ENCODE measurements at regions not wholly inside any gene's neighbourhood (a gene's known extent, or its start where the extent isn't known, plus 50 kb on each side); places are given as distances from the start of the nearest gene placed in this dataset.
"Not testable (repeated sequence)": the region's sequence is repeated elsewhere in the genome, so short reads cannot be mapped to it uniquely, and the experiment has no call there.

DNA sequence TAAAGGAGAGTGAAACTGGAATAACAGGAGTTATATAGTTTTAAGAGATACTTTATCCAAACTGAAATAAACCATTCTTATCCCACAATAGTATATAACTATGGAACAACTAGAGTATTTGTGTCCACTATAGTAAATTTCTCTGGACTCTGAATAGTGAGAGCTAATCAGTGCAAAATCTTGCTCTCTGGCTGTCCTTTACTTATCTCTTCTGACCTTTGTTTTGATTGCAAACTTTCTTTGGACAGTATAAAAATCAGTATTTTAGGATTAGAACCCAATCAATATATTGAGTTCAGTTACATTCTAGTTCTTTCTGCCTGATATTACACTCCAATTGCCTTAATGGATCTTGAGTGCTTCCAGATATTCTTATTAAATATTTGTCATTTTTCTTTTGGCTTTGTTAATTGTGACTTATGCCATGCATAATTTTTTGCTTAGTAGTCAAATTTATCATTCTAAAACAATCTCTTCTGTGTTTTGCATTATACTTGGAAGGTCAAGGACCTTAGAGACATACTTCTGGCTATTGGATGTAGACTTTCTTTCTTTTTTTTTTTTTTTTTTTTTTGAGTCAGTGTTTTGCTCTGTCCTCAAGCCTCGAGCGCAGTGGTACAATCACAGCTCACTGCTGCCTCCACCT, 89.9 kb upstream of the AMN1 start:
- DNase-seq = no peak

DNA sequence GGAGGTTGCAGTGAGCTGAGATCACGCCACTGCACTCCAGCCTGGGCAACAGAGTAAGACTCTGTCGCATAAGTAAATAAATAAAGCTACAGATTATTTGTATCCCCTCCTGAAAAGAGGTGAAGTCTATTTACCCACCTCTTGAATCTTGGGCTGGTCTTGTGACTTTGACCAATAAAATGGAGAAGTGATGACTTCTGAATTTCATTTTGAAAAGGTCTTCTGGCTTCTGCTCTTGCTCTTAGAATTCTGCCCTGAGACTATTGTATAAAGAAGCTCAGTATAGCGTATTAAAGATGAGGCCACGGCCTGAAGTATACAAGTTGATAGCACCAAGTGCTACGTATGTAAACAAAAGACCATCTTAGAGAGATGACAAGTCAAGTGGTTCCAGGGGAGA, 88.3 kb upstream of the AMN1 start:
- DNase-seq = peak; percentile 7

DNA sequence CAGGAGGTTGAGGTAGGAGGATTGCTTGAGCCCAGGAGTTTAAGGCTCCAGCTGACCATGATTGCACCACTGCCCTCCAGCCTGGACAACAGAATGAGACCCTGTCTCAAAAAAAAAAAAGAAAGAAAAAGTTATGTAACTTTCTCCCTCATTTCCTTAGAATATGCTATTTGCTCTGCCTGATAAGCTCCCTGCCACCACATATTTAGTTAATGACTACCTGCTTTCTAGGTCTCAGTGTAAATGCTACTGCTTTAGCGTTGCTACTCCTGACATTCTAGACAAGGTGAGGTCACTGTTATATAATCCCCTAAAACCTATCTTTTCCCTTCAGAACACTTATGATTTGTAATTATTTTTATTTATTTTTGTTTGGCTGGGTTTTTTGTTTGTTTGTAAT, 86.3 kb upstream of the AMN1 start:
- DNase-seq = no peak

DNA sequence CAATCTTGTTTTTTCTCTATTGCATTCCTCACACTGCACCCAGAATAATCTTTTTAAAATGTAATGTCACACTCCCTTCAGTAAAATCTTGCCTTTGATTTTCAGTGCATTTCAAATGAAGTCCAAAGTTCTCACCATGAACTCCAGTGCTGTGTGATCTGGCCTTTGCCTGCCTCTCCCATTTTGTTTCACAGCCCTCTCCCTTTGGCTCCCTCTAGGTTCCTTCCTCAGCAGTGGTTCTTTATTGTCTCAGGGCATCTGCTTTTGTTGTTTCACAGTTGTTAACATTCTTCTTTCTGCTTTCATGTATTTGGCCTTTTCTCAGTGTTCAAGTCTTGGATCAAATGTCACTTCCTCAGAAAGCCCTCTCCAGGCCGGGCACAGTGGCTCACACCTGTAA, 84.5 kb upstream of the AMN1 start:
- peak; percentile 56 for DNase-seq

DNA sequence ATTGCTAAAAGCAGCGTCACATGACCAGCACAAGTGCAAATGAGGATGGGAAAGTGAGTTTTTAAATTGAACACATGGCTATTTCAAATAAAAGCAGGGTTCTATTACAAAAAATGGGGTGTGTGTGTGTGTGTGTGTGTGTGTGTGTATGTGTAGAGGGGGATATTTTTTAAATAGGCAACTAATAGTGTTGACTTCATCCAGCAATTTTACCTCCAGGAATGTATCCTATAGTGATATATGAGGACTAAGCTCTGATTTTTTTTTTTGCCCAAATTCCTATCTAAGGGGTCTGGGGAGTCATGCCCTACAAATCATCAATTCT, 78.9 kb upstream of the AMN1 start:
- no peak for DNase-seq

DNA sequence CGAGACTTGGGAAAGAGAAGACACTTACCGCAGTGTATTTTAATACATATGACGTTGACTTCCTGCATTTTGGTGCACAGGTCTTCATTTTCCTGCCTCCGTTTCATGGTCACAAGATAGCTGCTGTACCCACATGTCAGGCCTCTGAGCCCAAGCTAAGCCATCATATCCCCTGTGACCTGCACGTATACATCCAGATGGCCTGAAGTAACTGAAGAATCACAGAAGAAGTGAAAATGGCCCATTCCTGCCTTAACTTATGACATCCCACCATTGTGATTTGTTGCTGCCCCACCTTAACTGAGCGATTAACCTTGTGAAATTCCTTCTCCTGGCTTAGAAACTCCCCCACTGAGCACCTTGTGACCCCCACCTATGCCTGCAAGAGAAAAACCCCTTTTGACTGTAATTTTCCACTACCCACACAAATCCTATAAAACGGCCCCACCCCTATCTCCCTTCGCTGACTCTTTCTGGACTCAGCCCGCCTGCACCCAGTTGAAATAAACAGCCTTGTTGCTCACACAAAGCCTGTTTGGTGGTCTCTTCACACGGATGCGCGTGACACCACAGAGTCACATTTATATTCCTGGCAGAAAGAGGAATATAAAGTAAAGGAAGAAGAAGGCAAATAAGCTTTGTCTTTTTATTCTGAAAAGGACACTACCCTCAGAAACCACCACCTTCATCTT, 78.4 kb upstream of the AMN1 start:
- peak; percentile 43 for DNase-seq

DNA sequence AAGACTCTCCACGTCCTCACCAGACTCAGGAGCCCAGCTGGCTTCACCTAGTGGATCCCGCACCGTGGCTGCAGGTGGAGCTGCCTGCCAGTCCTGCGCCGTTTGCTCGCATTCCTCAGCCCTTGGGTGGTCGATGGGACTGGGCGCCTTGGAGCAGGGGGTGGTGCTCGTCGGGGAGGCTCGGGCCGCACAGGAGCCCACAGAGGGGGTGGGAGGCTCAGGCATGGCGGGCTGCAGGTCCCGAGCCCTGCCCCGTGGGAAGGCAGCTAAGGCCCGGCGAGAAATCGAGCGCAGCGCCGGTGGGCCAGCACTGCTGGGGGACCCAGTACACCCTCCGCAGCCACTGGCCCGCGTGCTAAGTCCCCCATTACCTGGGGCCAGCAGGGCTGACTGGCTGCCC, 76.9 kb upstream of the AMN1 start:
- peak; percentile 20 for DNase-seq

DNA sequence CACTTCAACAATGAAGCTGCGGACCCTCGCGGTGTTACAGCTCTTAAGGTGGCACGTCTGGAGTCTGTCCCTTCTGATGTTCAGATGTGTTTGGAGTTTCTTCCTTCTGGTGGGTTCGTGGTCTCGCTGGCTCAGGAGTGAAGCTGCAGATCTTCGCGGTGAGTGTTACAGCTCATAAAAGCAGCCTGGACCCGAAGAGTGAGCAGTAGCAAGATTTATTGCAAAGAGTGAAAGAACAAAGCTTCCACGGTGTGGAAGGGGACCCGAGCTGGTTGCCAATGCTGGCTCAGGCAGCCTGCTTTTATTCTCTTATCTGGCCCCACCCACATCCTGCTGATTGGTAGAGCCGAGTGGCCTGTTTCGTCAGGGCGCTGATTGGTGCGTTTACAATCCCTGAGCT, 75.9 kb upstream of the AMN1 start:
- DNase-seq = peak; percentile 18

DNA sequence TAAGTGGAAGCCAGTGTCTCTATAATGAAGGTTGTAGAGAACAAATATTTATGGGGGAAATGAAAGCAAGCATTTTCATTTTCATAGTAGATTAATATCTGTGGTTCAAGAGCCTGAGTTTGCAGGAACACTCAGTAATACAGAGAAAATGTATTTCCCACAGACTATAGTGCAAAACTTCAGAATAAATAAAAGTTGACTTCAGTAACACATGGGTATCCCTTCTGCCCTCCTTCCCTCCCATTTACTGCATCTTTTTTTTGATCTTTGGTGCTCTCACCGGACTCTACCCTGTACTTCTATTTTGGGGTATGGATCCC, 75.3 kb upstream of the AMN1 start:
- no peak for DNase-seq

DNA sequence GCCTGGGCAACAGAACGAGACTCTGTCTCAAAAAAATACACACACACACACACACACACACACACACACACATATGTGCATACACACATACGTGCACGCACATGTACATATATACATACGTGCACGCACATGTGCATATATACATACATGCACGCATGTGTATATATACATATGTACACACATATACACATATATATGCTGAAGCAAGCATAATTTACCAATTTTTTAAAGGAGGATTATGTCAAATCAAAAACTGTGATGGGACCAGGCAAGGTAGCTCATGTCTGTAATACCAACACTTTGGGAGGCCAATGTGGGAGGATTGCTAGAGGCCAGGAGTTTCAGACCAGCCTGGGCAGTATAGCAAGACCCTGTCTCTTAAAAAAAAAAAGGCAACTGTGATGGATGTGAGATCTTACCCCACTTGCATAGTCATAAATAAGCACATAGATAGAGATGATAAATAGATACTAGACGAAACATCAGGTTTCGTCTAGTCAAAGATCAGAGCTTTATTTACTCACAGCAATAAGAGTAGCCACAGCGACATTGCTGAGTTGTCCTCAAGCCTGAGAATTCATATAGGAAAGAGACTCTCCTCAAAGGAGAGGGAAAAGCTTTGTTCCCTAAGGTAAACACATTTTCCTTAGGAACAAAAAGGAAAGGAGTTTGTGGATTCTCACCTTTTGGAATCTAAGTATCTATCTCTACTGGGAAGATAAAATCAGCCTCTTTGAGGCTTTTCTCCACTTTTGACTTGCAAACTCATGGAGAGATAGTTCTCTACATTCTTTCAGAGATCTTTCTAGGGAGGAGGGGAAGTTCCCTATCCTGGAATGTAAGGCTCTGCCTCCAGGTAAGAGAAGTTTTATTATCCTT, 74.7 kb upstream of the AMN1 start:
- peak; percentile 21 for DNase-seq

DNA sequence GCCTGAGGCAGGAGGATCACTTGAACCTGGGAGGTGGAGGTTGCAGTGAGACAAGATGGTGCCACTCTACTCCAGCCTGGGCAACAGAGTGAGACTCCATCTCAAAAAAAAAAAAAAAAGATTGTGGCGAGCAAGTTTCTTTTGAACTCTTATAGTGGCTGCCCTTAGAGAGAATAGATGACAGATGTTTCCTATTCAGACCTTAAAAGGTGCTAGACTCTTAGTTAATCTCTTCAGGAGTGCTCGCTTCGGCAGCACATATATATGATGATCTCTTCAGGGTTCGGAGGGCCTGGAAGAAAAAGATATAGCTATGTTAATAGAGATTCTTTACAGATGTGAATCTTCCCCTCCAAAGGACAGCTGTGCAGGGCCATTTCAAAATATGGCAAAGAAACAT, 73.1 kb upstream of the AMN1 start:
- peak; percentile 2 for DNase-seq

DNA sequence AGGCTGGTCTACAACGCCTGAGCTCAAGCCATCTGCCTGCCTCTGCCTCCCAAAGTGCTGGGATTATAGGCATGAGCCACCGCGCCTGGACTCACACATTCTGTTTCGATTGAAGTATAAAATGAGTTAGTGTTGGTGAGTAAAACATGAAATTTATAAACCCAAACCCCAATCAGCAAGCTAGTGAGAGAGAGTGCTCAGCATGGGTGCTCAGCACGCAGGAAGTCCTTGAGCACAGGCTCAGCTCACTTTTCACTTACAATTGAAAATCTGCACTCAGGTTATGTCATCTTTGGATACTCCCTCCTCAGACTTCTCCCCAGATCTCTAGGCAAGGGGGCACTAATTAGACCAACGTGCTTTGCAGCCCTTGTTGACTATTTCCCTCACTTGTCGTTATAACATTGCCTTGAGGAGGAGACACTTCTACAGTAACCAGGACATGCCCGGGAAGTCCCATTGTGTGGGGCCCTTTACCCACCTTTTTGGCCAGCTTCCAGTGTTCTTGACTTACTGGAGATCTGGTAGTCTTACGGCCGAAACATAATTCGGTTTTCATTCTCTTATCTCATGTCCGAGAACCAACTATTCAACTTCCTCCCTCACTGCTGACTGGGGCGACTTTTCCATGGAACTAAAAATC, 68.5 kb upstream of the AMN1 start:
- peak; percentile 22 for DNase-seq

DNA sequence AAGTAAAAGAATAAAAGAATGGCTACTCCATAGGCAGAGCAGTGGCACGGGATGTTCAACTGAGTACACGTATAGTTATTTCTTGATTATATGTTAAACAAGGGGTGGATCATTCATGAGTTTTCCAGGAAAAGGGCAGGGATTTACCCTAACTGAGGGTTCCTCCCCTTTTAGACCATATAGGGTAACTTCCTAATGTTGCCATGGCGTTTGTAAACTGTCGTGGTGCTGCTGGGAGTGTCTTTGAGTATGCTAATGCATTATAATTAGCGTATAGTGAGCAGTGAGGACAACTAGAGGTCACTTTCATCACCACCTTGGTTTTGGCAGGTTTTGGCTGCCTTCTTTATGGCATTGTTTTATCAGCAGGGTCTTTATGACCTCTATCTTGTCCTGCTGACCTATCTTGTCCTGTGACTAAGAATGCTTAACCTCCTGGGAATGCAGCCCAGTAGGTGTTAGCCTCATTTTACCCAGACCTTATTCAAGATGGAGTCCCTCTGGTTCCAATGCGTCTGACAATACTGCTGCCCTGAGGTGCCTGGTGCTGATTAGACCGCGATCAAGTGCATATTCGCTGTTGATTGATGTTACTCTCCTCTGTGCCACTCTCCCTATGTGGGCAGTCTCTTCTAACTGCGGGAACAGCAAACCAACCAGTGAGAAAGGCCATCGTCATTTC, 67.6 kb upstream of the AMN1 start:
- peak; percentile 17 for DNase-seq

DNA sequence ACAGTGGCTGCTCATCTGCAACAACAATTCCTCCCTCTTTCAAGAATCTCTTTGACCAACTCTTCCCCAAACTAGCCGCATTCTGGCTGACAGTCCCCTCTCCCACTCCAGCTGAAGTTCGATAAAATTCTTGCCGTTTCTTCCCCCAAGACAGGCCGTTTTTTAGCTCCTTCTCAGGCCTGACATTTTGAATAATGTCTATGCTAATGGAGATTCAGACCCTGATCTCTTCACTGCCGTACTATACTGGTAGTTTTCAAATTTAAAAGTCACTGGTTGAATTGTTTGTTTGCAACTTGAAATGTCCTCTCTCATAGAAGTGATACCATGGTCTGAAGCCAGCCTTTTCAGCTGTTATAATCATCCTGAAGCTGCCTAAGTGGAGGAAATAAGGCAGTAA, 65.9 kb upstream of the AMN1 start:
- no peak for DNase-seq

DNA sequence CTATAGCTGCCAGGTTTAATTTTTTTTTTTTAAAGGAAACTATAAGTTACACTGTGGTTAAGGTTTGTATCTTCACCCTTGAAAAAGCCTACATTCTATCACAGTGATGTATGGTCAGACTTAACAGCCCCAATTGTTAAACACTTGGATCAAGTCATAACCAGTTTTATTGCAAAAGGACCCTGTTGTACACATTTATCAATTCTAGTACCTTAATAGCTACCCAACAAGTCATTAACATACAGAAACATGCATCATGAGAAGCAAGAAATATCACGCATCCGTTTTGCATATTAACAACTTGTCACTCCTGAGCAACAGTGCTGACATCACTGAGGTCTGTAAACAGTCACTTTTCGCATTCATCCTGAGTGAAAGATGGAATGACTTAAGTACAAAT, 62.4 kb upstream of the AMN1 start:
- DNase-seq = not testable (repeated sequence)

DNA sequence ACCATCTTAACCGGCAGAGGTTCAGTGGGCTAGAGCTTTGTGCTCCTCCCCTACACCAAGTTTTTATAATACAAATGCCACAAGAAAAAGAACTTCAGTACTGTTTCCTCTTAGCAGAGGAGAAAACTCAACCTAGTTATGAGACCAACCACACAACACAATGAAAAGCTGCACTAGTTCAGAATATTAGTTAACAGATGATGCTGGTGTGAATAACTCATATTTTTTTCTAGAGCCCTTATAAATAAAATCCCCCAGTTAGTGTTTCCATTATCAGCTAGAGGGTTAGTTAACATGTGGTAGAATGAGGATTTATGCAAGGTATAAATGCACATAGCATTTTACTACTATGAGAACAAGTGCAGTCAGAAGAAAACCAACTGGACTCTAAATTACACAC, 61.9 kb upstream of the AMN1 start:
- no peak for DNase-seq

DNA sequence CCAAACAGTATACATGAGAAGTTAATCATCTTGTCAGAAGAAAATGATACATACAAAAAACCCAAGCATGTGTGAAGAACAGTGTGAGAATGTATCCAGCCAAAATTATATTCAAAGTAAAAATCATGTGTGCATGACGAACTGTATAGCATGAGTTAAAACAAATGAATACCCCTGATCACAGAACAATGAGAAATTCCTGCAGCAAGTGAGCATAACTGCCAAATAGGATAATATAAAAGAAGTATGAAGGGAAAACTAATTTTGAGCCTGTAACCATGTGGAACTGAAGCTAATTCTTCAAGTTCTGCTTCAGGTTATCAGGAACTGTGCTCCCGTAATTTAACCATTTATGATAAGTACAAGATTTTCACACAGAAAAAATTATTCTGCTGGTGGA, 56.5 kb upstream of the AMN1 start:
- no peak for DNase-seq

DNA sequence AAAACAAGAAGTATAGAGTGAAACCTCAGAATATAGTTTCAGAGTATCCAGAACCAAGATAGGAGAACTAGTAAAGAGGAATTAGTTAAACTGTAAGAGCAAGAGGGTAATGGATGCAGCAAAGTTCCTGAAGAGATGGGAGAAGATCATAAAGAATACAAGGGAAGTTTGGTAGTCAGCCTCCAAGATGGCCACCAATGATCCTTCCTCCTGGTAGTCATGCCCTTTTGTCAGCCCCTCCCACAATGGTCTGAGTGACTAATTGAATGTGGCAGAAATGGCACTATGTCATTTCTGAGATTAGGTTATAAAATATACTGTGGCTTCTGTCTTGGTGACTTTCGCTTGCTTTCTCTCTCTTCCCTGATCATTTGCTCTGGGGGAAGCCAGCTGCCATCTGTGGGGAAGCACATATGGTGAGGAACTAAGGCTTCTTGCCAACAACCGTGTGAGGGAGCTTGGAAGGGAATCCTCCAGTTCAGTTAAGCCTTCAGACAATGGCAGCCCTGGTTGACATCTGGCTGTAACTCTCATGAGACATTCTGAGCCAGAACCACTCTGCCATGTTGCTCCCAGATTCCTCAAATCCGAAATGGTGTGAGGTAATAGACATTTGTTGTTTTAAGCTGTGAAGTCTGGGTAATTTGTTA, 55.3 kb upstream of the AMN1 start:
- DNase-seq = no peak

DNA sequence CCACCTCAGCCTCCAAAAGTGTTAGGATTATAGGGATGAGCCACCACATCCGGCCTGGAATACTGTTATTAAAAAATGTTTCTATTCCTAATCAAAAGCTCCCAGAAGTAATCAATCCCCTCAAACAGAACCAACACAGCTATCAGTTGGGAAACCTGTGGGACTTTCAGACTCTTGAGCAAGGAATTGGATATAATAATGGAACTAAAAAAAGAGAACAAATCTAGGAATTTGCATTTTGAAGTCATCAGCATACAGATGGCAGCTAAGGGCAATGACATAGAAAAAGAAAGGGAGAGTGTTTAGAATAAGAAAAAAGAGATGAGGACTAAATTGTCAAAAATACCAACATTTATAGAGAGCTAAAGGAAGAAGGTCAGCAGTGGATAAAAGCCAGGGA, 54.7 kb upstream of the AMN1 start:
- no peak for DNase-seq

DNA sequence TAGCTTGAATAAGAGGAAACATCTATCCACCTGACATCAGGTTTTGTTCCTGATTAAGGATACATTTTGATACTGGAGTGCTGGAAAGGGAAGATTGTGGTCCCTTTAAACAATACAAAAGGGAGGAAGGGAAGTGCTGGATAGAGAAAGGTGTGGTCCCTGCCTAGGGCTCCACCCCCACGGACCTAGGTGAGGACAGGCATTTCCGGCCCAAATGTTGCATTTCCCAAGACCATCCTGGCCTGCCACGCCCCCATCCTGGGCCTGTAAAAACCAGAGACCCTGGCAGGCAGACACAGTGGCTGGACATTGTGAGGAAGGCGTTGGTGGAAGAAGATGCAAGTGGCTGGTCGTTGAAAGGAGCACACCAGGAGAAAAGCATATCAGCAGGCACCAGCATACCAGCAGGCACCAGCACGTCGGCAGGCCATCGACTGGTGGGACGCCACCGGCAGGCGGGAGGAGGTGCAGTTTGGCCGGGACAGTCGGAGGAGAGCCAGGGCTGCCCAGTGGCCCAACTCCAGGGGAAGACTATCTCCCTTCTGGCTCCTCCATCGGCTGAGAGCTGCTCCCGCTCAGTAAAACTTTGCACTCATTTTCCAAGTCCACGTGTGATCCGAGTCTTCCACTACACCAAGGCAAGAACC, 53.2 kb upstream of the AMN1 start:
- DNase-seq = no peak

DNA sequence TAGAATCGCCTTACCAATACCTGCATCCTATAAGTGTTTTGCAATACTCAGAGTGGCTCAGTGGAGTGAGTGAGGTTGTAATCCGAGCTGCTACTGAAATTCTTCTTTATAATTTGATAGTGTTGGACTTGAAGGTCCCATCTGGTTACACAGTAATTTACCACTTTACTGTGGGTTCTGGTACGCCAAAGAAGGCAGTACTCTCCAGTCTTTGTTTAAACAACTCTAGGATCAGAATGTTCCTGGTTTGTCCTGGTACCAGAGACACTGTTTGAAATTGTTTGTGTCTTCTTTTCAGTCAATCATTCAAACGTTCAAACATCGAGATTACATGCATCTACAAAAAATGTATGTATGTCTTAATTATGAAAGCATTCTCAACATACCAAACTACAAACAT, 51.3 kb upstream of the AMN1 start:
- DNase-seq = no peak

DNA sequence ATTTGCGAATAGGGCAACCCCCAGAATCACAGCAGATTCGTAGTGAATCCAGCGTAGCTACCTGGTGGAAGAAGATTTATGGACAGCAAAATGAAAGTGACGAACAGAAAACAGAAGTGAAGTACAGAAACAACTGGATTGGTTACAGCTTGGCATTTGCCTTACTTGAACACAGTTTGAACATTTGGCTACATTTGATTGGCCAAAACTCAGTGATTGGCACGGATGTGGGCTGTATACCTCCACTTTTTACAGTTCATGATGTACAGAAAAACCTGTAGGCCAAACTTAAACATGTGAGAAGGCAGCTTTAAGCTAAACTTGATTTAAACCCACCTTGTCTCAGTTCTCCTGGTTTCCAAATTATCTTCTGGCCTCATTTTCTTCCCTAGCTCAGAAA, 49.9 kb upstream of the AMN1 start:
- no peak for DNase-seq

Measured in islet precursor cell (in vitro differentiated cells).